ENCODE measurements at regions not wholly inside any gene's neighbourhood (a gene's known extent, or its start where the extent isn't known, plus 50 kb on each side); places are given as distances from the start of the nearest gene placed in this dataset.
"Not testable (repeated sequence)": the region's sequence is repeated elsewhere in the genome, so short reads cannot be mapped to it uniquely, and the experiment has no call there.

DNA sequence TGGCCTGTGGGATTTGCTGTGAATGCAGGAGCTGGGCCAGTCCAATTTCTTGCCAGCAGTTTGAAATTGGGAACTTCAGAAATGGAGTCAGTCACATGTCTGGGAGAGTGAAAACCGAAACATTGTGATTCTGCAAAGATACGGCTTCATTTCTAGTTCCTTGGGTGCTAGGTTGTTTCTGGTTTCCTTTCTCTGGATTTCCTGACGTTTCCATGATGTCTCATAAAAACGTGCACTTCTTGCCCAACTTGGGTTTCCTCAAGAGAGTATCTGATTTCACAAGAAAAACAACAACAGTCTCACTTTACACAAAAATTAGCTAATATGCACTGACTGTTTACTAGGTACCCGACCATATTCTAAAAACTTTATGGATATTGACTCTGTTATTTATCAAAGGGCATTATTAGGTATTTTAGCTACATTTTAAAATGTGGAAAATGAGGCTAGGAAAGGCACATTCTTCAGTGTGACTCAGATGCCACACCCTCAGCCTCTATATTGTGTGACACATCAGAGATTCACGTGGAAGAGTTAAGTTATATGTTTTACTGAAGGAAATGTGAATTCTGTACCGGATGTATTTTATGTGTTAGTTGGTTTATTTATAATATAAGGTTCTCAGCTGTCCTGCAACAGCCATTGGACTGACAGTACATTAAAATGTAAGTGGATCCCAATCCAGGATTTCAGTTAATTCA lies 225.0 kb upstream of the PUDP start:
- DNase-seq, result no peak

DNA sequence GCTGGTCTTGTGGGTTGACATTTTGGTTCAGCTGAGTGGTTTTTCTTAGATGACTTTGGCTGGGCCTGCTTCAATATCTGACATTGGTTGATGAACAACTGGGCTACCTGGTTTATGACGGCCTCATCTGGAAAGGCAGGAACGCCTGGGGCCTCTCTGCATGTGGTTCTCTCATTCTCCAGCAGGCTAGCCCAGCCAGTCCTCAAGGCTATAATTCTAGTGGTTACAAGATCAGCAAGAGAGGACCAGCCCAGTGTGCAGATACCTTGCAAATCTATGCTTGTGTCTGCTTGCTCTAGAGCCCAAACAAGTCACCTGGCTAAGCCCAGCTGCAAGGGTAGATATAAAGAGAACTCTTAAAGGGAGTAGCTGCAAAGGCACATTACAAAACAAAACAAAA lies 214.2 kb upstream of the PUDP start:
- DNase-seq, result no peak

DNA sequence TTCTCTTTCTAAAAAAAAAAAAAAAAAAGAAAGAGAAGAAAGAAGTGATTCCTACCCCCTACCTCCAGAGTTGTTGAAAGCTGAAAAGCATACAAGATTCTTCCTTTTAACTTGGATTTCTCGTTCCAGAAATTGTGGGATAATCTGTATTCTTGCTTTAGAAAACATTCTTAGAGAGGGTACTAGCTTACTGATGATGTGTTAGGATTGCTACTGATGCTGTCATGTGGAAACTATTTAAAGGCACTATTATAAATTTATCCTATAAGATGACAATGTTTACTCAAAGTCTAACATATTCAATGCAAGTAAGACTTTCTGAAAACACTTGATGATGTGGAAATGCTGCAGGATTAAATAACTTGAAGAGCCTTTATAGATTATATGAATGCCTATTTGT lies 204.0 kb upstream of the PUDP start:
- DNase-seq, result no peak

DNA sequence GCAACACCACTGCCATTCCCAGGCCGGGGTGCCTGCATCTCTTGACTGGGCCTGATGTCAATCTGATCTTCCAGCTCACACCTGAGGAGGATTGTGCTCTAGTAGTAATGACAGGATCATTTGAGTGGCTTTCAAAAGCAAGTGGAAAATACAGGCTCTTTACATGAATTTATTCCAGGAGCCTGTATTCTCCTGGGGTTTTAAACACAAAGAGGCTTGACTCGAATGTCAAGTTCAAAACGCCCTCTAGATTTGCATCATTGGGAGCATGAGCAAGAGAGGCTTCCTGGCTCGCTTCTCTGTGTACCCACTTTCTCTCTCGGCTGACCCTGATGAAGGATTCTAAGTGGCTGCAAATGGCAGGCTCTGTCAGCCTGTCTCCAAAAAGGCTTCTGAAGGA lies 199.5 kb upstream of the PUDP start:
- DNase-seq, result no peak

DNA sequence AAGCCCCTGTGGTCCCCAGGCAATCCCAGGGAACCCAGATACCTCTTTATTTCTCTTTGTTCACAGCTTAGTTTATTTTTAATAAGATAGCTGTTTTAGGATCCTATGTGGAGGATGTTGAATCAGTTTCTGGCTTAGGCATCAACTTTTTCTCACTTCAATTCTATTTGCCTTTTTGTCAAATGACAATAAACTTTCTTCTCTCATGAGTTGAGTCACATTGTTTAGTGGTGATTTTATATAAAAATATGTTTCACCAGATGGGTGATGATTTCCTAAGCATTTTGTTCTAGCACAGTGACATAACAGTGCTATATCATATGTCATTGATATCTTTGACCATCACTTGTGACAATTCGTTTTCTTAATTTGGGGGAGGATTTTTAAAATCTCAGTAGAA lies 198.1 kb upstream of the PUDP start:
- no peak for DNase-seq

DNA sequence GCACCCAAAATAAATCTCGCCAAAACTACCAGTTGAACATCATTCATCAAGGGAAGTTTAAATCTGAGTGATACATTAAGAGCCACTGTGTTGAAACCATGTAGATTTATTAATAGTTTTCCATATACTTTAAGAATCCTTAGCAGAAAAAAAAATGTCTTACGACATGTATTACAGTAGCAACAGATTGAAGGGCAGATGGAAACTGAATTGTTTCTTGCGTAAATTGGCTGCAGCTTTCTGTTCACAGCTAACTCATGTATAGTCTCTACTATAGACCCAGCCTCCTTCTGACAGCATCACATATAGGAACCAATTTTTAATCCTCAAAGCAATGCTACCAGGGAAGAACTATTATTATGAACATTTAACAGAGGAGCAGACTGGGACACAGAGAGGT lies 195.2 kb upstream of the PUDP start:
- DNase-seq, result no peak

DNA sequence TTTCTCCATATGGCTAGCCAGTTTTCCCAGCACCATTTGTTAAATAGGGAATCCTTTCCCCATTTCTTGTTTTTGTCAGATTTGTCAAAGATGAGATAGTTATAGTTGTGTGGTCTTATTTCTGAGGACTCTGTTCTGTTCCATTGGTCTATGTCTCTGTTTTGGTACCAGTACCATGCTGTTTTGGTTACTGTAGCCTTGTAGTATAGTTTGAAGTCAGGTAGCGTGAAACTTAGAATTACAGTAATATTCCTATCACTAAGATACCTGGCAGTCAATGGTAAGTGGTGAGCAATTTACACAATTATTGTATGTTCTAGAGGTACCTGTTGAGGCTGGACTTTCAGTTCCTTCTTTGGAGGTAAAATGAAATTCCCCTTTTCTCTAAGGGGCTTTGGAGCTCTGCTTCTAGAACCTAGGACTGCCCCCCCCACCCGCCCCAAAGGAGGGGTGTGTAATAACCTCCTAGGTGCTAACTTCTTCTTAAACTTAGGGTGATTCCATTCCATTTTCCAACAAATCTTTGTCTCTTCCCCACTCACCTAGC lies 187.9 kb upstream of the PUDP start:
- not testable (repeated sequence) for DNase-seq

DNA sequence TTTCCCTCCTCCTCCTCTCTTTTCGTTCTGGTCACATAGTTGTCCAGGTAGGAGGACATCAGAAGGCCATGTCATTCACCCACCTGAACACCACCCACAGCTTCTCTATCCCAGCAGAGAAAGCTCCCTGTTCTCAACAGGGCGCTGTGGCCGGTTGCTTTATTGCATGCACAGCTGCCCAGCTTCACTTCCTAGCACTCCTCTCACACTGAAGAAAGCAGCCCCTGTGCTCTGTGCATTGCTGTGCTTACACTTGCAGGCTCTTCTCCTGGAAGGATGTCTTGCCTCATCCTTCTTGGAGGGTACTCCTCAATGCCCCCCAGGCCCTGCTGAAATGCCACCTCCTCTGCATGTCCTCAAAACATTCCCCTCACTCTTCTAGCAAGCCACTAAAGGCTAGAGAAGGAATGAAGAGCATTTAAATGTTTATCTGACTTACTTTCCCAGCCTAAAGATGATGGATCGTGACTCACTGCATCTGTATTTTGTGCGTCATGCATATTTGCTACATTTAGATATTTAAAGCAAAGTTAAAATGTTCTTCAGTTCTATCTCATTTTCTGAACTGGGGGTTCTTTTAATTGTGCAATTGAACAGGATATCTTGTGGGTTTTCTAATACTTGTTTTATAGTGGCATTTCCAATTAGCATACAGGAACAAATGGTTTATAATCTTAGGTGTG lies 186.4 kb upstream of the PUDP start:
- no peak for DNase-seq

DNA sequence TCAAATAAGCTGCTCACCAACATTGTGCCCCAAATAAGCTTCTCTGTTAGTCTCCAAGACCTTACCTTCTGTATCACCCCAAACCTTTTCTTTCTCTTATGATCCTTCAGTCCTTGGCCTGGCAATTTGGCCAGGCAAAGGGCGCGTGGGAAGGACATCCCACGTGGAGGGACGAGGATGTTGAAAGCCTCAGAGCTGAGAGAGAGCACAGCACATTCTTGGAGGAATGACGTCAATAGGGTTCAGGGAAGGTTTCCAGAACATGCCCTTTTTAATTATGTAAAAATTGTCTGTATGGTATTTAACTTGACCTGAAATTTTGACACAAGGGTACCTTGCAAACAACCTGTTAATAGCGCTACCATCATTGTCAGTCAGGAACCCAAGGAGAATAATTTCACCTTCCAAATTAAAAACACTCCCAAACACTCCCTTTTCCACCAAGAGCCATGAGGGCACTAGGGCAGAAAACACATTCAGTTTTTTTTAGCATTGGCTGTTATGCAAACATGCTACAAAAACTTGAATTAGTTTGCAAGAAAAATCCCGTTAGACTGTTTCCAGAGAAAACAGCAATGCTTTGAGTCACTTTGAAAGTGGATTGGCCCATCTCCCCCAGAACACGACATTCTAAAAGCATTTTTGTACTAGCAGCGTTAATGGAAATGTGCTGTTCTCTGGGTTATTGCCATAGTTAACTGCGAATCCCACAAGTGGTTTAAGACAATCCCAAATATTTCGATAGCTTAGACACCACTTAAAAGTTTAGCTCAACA lies 183.2 kb upstream of the PUDP start:
- no peak for DNase-seq

DNA sequence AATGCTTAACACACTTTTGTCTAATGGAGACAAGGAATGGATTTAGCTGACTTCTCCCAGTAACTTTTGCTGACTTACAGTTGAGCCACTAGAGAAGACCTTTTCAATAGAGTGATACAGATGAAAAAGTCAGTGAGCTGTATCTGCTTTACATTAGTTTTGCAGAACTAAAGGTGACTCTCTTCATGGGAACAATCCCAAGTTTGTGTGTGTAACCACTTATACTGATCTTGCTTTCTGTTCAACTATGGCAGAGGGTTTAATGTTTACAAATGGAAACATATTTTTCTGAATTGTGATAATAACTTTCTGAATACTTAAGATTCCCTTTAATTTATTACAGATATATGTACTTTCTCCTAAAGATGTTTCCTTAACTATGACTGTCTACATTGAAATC lies 182.6 kb upstream of the PUDP start:
- no peak for DNase-seq

DNA sequence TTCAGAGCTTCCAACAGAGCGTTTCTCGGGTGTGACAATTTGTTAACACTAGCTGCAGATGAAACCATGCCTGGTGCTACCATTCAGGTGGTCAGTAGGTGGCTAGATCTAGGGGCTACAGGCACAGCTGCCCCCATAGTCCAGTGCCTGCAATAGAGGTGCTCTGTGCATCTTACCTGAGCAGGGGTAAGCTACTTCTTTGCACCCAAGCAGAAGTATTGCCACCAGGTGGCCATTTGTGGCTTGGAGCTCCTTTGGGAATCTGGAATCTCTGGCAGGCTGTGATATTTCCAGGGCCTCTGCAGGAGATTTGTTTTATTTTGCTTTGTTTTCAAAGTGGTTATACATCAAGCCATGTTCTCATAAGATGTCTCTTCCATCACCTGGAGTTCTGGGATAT lies 170.7 kb upstream of the PUDP start:
- DNase-seq, result no peak

DNA sequence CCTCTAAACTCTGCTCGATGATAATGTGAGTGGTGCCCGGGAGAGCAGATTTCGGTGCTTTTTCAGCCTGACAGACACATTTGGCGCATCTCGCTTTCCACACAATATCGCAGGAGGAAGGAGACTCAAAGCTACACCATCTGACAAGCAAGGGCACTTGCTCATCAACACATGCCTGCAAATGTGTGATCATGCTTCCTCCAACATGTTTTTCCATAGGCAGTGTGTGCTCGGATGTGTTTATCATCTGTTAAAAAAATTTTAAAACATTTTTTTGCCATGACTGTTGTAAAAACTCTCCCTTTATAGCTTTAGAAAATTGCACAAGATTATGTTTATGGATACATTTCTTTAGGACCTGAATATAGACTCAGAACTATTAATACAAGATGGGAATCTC lies 170.3 kb upstream of the PUDP start:
- no peak for DNase-seq

DNA sequence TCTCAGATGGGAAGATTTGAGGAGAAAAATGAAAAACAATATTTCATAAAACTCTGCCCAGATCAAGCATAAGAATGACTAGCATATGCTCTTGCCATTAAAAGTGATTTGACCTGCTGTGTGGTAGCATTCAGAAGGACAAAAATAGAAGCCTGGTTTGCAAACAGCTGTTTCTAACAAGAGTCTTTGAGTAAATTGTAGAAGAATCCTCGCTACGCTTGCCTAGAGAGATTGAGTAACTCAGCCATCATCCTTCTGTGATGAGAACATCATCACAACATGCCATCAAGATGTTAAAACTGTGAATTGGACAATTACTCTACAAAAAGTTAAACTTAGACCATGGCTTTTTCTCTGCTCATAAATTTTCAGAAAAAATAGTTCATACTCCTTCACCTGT lies 168.9 kb upstream of the PUDP start:
- DNase-seq, result no peak

DNA sequence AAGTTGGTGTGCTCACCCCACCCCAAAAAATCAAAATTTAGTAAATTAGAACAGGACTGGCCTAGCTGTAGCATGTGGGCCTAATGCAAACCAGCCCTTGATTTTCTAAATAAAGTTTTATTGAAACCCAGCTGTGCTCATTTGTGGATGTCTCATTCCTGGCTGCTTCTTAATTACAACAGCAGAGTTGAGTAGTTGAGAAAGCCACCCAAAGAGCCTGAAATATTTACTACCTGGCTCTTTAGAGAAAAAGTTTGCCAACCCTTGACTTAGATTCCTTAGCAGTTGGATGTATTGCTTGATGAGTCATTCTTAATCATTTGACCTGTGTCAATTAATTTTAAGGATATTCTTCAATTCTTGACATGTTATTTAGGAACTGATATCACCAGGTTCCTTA lies 168.3 kb upstream of the PUDP start:
- no peak for DNase-seq

DNA sequence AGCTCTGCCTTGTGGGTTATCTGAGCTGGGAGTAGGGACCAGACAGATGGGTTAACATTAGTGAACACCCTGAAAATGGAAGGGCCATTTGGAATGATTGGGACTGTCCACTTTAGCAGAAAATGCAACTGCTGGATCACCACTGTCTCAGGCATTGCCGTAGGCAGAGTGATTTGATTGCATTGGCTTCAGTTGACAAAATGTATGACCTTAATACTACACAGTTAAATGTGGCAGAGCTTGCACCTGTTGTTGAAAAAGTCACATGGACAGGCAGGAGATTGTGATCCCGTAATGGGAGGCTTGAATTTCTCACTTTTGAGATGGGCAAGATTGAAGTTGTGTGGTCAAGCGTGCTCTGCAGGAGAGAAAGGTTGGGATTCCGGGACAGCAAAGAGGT lies 166.5 kb upstream of the PUDP start:
- no peak for DNase-seq

DNA sequence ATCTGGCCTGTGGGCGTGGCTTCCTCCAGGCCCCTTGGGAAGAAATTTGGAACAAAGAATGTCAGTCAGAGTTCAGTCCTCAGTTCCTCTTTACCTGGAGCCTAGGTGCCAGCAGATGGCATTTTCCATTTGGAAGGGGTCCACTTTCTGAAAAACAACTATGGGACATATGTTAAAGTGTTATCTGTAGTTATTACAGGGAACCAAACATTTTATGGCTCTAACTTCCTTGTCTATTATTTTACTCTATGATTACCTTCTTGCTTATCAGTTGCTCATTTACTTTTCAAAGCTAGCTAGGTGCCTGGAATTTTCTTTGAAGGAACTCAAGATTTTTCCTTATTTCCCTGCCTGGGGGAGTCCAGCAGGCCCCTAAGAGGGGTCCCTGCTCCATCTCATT lies 159.8 kb upstream of the PUDP start:
- no peak for DNase-seq

DNA sequence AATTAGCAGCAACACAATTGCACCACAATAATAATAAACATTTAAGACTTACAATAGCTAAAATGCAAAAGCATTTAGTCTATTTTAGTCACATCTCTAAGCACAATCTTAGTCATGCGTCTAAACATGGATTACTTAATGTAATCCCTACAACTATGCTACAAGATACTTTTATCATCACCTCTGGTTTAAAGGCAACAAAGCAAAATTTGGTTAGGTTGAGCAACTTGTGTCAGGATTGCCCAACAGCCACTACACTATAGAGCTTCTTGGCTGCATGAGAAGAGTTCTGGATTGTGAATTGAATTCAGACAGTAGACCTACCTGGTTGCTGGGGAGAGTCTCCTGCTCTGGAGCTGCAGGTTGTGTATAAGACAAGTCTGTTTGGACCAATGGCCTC lies 146.5 kb upstream of the PUDP start:
- DNase-seq, result no peak

DNA sequence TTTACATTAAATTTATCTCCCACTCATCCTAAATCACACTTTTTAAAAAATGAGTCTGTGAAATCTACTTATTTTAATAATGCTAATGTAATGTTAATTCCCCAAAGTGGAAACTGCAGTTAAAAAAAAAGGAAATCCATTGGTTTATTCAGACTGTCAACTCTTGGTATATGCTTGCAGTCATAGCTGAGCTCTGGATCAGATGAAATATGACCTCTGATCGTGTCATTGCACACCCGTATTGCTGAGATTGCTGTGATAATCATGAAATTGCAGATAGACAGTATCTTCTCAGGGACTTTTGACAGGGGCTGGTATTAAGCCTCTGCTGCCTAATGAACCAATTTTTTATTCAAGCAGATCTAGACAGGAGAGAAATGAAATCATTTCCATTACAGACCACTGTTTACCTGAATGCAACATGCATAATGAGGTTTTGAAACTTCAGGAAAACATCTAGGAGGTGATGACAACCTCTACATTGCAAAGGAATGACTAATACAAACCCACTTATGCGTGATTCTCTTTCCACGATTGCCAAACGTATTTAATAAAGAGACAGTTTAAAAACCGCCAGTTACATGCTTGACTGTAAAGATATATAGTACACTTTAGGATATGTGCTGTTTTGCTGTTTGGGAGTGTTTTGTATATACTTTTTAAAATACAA lies 138.3 kb upstream of the PUDP start:
- DNase-seq, result no peak

DNA sequence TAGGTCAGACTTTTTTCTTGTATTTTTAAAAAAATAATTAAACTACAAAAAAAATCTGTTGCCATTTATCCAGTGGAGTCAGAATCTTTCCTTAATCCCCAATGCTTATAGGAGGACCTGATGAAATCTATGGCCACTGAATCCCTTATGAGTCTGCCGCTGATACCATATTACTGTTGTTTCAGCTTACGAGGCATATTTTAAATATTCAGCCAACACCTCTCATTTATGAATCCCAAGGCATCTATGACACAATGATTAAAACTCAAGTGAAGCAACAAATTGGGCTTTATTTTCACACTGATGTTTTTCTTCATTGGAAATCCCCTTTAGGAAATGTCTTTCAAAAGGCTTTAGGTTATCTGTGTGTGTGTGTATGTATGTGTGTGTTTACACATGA lies 137.8 kb upstream of the PUDP start:
- no peak for DNase-seq

DNA sequence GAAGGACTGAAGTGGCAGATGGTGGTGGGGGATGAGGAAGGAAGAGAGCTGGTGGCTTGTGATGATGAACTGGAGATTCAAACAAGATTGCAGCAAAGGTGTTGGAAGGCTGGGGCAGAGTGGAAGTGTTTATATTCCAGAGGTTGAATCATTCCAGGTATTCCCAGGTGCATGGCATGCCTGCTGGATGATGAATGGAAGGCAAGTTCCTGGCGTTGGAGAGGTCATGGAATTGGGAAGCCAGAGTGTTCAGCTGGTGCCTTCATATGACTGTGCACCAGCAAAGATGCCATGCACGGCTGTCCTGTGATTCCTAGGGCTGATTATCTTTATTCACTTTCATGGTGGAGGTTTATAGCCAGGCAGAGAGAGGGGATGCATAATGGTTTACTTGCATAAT lies 135.8 kb upstream of the PUDP start:
- DNase-seq, result no peak

DNA sequence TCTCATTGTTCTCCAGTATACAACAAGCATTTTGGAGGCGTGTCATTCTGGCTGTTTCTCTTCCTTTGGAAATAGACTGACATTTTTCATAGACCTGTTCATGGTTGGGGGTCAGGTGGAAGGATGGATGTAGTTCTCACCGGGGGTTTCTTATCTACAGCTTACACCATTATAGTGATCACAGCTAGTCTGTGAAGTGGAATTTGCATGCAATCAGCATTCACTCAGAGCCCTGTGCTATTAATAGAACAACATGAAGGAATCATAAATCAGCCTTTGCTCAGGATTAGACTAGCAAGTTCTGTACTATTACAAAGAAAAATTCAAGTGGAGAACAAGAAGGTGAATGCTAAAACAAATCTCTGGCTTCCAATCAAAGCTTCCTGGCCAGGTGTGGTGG lies 132.6 kb upstream of the PUDP start:
- DNase-seq, result no peak

DNA sequence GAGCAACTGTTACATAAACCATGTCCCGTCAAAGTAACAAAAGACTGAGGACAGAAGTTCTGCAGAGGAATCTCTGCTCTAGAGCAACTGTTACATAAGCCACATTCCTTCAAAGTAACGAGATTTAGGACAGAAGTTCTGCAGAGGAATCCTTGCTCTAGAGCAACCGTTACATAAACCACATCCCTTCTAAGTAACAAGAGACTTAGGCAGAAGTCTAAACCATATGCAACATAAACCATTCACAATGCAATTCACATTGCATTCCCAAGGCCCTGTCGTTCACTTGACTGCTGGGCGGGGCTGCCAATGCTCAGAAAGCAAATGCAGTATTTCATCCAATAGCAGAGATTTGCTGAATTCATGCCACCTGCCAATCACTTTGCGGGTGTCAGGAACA lies 124.4 kb upstream of the PUDP start:
- DNase-seq, result no peak

DNA sequence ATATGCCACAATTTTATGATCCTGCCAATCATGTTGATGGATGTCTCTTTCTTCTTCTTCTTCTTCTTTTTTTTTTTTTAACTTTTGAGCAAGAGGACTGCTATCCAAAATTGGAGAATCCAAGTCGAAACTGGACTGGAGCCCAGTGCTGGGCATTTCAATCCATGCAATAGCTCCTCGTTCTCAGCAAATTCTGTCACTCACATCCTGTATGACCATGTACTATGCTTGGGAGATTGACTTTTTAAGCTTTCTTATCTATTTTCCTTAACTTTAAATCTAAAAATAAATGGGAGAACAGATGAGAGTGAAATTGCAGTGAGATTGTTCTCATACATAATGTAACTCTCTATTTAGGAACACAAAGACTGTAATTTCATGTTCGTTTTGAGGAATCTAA lies 123.0 kb upstream of the PUDP start:
- DNase-seq, result no peak

DNA sequence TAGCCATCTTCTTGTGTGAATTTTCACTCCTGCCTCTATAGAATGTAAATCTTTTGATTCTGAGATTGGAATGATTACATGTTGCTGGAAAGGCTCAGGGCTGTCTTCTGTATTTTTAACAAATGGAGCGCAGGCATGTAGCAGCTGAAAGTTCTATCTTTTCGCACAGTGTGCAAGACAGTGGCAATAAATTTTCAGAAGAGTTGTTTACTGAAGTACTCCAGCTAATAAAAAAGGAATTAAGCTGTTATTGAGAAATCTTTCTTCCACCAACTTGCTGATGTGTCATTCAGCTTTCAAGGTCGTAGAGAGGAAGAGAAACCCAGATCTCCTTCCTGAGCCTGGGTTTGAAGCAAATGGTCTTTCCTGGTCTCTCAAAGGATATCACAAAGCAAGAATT lies 122.0 kb upstream of the PUDP start:
- DNase-seq, result no peak
